Activated CD4-positive, alpha-beta T cell treated with anti-CD3 and anti-CD28 coated beads, Interleukin-2, Interleukin-4, amounts not matched to agents 100 ng/mL and 50 ng/mL, durations not matched to agents 16 hours and 8 hours (primary cell): ENCODE measurements at regions not wholly inside any gene's neighbourhood (a gene's known extent, or its start where the extent isn't known, plus 50 kb on each side); places are given as distances from the start of the nearest gene placed in this dataset.

Experiments used
- DNase-seq: peaks from one replicate; pipeline ENCODE4 v3.0.0-alpha.2; 2020; ENCODE audit warnings: low spot score

- DNase-seq, result no peak
Observed at GRCh38 chr11:15539645-15540044, 424.9 kb downstream of the INSC start.

DNA sequence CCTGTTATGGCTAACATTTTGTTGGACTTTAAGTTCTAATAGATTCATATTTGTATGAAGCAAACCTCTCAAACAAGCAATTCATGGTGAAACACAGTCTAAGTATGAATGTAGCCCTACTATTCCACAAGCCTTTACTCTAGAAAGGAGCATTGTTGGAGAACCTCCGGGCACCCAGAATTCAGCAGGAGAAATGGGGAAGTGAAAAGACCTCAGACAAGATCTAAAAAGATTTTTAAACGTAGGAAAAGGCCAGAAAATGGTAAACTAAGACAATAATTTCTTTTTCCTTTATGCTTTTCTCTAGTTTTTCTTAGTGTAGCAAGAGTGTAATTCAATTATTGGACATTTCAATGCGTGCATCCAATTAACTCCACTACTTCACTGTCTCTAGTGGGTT is 426.4 kb downstream of the INSC start:
- DNase-seq, result no peak

DNA sequence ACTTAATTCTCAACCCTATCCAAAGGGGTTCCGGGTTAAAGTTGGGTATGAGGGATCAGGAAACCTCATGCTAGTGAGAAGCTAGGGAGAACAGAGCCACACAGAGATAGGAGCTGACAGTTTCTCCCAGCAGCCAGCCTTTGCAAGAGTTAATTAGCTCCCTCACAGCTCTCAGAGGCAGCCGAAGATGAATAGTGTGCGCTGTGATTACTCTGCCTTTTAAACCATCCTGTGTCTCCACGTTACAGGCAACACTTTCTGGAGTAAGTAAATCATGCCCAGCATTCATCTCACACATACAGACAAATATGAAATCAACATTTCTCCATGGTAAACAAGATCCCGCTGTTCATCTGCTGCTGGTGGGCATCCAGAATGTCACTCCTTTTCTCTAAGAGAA is 429.6 kb downstream of the INSC start:
- DNase-seq, result no peak

DNA sequence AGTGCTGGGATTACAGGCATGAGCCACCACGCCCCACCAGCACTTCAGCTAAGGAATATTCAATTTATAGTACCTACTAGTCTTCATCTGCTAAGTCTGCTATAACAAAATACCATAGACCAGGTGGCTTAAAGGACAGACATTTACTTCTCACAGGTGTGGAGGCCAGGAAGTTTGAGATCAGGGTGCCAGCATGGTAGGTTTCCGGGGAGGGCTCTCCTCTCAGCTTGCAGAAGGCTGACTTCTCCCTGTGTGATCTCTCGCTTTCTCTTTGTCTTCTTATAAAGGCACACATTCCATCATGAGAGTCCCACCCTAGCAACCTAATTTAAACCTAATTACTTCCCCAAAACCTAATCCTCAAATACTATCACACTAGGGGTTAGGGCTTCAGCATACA is 433.0 kb downstream of the INSC start:
- DNase-seq, result no peak

- DNase-seq, result no peak
Observed at GRCh38 chr11:15551901-15552851, 437.5 kb downstream of the INSC start.

DNA sequence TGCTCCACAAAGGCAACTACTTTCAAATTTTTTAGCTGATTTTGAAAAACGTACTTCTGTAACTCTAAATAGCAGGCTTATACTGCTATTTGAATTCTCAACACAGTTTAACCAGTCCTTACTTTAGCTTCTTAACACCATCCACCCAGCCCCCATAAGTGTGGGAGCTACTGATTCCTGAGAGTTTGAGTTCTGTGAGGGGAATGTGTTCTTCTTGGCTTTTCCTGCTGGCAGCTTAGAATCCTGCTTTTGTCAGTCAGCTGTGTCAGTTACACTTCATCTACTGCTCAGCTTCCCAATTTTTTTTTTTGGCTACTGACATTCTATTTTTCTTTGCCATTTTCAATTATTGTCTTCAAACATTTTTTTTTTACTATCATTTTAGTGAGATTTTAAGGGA is 440.4 kb downstream of the INSC start:
- DNase-seq, result no peak

DNA sequence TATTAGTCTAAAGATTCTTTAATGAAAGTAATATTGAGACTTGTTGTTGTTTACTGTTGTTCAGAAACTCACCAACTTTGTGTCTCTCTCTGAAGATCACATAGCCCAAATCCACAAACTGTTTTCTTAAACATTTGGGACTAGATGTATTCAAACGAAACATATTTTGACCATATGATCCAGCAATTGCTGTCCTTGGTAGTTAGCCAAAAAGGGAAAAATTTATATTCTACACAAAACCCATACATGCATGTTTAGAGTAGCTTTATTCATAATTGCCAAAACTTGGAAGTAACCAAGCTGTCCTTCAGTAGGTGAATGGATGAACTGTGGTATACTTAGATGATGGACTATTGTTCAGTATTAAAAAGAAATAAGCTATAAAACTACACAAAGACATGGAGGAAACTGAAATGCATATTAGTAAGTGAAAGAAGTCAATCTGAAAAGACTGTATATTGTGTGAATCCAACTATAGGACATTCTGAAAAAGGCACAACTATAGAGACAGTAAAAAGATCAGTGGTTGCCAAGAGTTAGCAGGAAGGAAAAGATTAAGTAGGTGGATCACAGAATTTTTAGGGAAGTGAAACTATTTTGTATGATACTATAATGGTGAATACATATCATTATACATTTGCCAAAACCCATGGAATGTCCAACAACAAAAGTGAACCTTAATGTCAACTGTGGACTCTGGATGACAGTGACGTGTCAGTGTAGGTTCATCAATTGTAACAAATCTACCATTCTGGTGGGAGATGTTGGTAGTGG is 442.9 kb downstream of the INSC start:
- DNase-seq, result no peak

DNA sequence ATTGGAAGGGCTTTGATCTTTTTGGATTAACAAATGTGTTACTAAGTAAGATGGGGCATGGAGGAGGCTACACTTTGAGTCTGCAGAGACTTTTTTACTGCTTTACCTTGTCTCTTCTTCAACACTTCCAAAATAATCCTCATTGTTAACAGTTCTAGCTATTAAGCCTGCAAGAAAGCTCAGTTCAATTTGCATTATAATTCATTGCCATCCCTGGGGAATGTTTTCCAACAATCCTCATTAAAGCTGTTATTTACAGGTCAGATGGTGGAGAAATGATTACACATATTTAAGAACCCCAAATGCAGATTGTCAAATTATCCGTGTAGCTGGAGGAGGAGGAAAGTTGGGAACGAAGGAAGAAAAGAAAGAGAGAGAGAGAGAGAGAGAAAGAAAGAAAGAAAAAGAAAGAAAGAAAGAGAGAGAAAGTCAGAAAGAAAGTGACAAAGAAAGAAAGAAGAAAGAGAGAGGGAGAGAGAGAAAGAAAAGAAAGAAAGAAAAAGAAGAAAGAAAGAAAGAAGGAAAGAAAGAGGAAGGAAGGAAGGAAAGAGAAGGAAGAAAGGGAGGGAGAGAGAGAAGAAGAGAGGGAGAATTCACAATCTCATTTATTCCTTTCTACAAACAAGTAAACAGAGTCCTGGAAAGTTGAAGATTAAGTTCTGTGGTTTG is 443.9 kb downstream of the INSC start:
- DNase-seq, result no peak

DNA sequence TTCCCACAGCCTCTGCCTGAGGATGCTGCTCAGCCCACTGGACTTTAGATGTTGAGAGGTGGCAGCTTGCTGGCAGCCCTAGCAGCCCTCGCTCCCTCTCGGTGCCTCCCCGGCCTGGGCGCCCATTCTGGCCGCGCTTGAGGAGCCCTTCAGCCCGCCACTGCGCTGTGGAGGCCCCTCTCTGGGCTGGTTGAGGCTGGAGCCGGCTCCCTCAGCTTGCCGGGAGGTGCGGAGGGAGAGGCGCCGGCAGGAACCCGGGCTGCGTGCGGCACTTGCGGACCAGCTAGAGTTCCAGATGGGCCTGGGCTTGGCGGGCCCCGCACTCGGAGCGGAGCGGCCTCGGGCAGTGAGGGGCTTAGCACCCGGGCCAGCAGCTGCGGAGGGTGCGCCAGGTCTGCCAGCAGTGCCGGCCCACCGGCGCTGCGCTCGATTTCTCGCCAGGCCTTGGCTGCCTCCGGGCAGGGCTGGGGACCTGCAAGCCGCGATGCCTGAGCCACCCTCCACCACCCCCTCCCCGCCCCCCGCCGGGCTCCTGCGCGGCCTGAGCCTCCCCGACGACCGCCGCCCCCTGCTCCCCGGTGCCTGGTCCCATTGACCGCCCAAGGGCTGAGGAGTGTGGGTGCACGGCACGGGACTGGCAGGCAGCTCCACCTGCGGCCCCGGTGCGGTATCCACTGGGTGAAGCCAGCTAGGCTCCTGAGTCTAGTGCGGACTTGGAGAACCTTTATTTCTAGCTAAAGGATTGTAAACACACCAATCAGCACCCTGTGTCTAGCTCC is 446.2 kb downstream of the INSC start:
- DNase-seq, result no peak

DNA sequence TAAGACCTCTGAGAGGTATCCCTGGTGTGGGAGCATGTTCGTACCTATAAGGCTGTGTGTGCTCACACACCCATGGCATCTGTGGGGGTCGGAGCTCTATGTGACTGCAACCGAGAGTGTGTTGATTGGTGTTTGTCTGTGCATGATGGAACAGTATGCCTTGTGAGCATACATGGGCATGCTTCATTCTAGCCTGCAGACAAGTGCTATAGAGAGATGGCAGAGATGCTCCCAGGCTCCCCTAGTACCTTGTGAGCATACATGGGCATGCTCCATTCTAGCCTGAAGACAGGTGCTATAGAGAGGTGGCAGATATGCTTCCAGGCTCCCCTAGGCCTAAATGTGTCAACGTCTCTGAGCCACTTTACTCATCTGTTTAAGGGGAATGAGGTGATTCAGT is 447.5 kb downstream of the INSC start:
- DNase-seq, result no peak

GRCh38 chr11:15563054-15563453 is 448.3 kb downstream of the INSC start:
- DNase-seq, result no peak

DNA sequence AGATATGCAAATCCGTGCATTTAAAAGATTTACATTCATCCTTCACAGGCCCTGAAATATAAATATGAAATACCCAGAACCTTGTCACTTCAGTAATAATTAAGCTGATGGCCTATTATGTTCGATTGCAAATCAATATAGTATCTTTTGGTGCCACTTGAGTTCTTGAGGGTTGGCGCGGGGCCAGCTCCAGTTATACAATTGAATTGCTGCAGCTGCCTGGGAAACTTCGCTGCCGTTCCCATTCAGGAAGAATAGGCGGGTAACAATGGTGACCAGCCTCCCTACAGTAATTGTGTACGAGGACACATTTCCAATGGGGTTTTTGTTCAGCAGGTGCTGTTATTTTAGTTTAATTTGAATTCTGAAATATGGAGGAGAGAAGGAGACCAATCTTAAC is 451.2 kb downstream of the INSC start:
- DNase-seq, result no peak

DNA sequence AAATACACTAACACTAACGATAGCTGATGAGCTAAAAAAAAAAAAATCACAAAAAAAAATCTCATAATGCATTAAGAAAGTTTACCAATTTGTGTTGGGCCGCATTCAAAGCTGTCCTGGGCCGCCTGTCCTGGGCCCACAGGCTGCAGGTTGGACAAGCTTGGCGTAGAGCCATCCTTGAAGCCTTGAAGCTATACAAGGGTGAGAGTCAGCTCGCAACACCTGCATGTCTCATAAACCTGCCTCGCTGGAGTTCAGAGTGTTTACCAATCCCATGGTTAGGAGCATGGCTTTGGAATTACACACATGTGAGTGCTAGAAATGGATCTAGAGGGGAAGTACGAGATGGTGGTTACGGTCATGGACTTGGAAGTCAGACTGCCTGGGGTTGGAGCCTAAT is 453.7 kb downstream of the INSC start:
- no peak for DNase-seq

GRCh38 chr11:15569305-15570025 is 454.7 kb downstream of the INSC start:
- DNase-seq, result no peak

DNA sequence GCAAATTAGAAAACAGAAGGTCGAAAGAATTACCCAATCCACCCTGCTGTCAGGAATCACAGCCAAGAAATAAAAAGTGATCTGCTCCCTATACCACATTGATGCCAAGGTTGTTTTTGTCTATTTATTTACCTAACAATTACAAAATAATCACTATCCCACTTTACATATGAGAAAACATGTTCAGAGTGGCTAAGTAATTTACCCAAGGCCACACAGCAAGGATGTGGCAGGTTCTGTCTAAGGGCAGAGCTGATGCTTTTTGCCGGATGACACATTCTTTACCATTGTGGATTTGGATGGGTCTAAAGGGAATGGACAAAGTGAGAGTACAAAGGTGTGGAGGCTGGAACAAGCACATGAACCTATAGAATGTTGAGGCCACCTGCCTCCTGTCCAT is 460.7 kb downstream of the INSC start:
- DNase-seq, result no peak

- no peak for DNase-seq
Observed at GRCh38 chr11:15576769-15577168, 462.0 kb downstream of the INSC start.

DNA sequence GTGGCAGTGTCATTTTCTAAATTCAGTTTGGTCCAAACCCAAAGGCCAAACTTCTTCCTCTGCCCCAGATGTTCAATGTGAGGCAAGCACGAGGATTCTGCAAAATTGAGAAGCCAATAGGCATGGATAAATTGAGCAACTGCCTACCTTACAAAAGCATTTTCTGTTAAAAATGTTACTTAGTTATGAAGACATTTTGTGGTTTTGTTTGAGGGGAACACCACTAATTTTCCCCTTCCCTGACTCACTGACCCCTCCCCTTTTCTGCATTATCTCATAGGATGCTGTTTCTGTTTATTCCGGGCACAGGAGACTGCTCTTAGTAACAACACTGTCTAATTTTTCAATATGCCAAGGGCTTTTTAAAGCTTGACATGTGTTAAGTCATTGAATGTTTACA is 462.8 kb downstream of the INSC start:
- no peak for DNase-seq

DNA sequence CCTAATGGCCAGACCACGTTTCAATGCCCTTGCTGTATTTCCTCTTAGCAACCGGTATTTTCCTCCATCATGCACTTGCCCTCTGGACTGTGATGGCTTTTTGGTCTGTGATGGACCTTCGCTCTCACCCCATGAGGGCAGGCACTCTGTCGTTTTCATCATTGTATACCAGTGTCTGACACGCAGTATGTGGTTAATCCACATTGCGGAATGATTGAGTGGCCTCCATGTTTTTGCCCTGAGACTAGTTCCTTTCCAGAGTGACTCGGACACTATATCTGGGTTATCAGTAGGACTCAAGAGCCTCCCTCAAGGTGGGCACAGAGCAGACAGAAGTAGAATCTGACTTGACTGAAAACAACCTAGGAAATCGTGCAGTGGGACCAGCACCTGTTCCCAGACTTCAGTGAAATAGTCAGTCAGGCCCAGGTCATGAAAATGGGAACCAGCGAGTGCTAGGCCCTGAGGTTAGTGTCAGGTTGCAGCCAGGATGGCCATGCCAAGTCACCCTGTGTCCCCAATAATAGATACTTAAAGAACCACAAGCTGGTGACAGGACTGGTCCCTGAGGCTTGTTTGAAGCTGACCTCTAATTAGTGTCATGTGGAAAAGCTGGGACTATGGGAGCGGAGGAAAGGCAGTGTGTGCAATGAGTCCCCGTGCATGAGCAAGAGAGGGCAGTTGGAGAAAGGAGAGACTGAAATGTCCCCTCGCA is 464.7 kb downstream of the INSC start:
- no peak for DNase-seq

DNA sequence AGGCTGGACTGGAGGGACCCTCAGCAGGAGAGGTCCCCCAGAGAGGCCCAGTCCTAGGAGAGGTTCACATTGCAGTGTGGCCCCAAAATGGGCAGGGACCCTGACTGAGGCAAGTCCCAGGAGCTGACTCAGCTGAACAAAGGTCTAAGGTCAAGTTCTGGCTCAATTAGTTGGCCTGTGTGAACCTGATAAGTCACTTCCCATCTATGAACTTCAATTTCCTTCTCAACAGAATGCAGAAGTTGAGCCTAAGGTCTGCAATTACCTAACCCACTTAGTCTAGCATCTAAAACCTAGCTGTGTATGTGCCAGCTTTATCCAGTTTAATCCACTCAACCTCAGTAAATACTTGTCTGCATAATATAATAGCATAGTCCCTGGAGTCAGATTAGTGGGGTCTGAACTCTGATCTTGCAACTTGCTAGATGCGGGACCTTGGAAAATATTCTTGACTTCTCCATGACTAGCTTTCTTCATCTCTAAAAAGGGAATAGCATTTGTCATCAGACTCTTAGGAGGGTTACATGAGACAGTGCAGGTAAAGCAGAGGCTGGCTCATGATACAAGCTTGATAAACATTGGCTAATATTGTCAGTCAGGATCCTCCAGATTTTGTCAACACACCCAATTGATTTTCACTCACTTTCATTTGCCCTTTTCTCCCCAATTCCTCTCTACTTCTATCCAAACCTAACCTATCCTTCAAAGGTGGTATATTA is 465.5 kb downstream of the INSC start:
- no peak for DNase-seq

DNA sequence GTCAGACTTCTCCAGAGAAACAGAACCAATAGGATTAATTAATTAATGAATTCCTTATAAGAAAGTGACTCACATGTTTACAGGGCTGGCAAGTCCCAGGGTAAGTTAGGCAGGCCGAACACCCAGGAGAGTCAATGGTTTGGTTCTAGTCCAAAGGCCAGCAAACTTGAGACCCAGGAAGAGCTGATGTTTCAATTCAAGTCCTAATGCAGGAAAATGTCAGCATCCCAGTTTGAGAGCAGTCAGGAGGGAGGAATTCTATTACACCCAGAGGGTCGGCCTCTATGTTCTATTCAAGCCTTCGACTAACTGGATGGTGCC is 466.0 kb downstream of the INSC start:
- no peak for DNase-seq
